ENCODE measurements at regions not wholly inside any gene's neighbourhood (a gene's known extent, or its start where the extent isn't known, plus 50 kb on each side); places are given as distances from the start of the nearest gene placed in this dataset.

DNA sequence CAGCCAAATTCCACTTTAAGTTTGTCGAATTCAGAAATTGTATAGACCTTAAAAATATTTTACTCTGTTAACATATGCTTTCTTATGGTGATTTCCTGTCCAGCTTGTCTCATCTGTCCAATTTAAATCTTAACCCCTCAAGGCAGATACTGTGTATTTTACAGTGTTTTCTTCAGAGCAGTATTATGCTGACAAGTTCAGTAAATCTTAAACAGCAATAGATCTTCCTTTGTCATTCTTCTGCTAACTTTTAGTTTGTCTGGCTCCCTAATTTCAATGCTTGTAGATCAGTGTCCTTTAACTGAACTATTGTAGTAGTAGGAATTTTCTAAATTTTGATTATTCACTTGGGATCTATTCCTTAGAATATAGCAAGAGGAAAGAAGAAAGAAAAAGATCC lies 52.8 kb upstream of the MEIS1 start:
- H3K27me3 Mint-ChIP-seq = no peaks in the 10 kb centered on the region
- H3K9me3 Mint-ChIP-seq = no peaks in the 10 kb centered on the region
- H3K27ac Mint-ChIP-seq = no peak overlapping the region
- no peaks in the 10 kb centered on the region for H3K4me1 Mint-ChIP-seq
- no peak overlapping the region for H3K4me3 Mint-ChIP-seq
- H3K36me3 Mint-ChIP-seq = no peaks in the 10 kb centered on the region

DNA sequence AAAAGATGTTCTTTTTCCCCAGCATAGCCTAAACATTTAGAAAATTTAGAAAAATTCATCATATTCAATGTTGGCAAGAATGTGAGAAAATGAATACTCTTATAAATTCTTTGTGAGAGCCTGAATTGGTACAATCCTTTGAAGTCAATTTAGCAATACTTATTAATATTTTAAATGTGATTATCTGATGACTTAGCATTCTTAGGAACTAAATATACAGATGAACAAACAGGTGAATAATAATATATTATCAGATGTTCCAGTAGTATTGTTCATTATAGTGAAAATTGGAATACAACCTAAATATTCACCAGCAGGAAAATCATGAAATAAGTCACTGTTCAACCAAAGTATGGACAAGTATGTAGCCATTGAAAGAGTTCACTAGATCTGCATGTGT lies 55.5 kb upstream of the MEIS1 start:
- H3K9me3 Mint-ChIP-seq = no peaks in the 10 kb centered on the region
- H3K27me3 Mint-ChIP-seq = no peaks in the 10 kb centered on the region
- no peaks in the 10 kb centered on the region for H3K36me3 Mint-ChIP-seq
- no peak overlapping the region for H3K4me3 Mint-ChIP-seq
- H3K27ac Mint-ChIP-seq = no peak overlapping the region
- H3K4me1 Mint-ChIP-seq = no peaks in the 10 kb centered on the region

- H3K27me3 Mint-ChIP-seq = no peaks in the 10 kb centered on the region
- H3K36me3 Mint-ChIP-seq = no peaks in the 10 kb centered on the region
- H3K9me3 Mint-ChIP-seq = no peaks in the 10 kb centered on the region
- H3K4me1 Mint-ChIP-seq = no peaks in the 10 kb centered on the region
- no peak overlapping the region for H3K4me3 Mint-ChIP-seq
- H3K27ac Mint-ChIP-seq = no peak overlapping the region
Measured at GRCh38 chr2:66377832-66378231, 57.1 kb upstream of the MEIS1 start.

GRCh38 chr2:66370824-66371223 lies 64.1 kb upstream of the MEIS1 start:
- H3K36me3 Mint-ChIP-seq = no peaks in the 10 kb centered on the region
- no peak overlapping the region for H3K27ac Mint-ChIP-seq
- H3K4me1 Mint-ChIP-seq = no peaks in the 10 kb centered on the region
- no peak overlapping the region for H3K4me3 Mint-ChIP-seq
- no peaks in the 10 kb centered on the region for H3K27me3 Mint-ChIP-seq
- peaks cover 8% of the 10 kb centered on the region for H3K9me3 Mint-ChIP-seq

DNA sequence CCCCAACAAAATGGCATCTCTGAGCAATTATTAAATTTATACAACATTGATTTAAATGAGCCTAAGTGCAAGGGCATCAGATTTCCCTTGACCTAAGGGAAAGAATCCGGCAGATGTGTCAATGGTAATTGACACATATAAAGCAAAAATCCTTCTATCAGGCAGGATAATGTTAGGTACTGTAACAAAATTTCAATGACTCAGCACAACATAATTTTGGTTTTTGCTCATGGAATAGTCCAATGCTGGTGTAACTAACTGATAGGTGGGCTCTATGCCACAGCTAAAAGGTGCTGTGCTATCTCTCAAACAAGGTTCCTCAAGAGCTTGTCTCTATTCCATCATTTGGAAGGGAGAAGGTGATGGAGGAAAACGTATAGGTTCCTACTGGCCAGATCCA lies 68.3 kb upstream of the MEIS1 start:
- Mint-ChIP-seq H3K27ac (no peak overlapping the region), H3K27me3 (no peaks in the 10 kb centered on the region), H3K4me3 (no peak overlapping the region), H3K36me3 (no peaks in the 10 kb centered on the region), H3K9me3 (peaks cover 8% of the 10 kb centered on the region), H3K4me1 (no peaks in the 10 kb centered on the region)

GRCh38 chr2:66364495-66365333 lies 70.2 kb upstream of the MEIS1 start:
- no peaks in the 10 kb centered on the region for H3K4me1 Mint-ChIP-seq
- H3K4me3 Mint-ChIP-seq = no peak overlapping the region
- no peaks in the 10 kb centered on the region for H3K27me3 Mint-ChIP-seq
- H3K36me3 Mint-ChIP-seq = no peaks in the 10 kb centered on the region
- no peaks in the 10 kb centered on the region for H3K9me3 Mint-ChIP-seq
- no peak overlapping the region for H3K27ac Mint-ChIP-seq

- Mint-ChIP-seq H3K27me3 (no peaks in the 10 kb centered on the region), H3K36me3 (no peaks in the 10 kb centered on the region), H3K9me3 (no peaks in the 10 kb centered on the region), H3K4me3 (no peak overlapping the region), H3K4me1 (no peaks in the 10 kb centered on the region), H3K27ac (no peak overlapping the region)
Measured at GRCh38 chr2:66362701-66363100, 72.2 kb upstream of the MEIS1 start.

DNA sequence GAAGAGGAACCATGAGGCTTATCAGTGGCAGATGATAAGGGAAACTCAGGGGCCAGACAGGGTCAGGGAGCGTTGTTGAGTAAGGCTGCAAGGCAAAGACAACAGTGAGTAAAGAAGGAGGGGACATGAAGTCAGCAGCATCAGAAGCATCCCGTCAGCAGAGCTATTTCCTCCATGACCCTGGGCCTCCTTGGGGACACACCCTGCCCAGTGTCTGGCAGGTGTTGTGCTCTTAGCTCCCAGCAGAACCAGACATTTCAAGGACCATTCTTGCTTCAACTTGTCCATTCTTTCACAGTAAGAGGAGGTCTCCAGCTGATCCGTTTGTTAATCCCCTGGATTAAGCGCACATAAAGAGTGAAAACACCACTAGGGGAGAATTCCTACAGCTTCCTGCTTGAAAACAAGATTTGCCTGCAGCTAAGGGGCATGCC lies 88.7 kb upstream of the MEIS1 start:
- no peaks in the 10 kb centered on the region for H3K4me1 Mint-ChIP-seq
- H3K27me3 Mint-ChIP-seq = no peaks in the 10 kb centered on the region
- H3K27ac Mint-ChIP-seq = no peak overlapping the region
- no peaks in the 10 kb centered on the region for H3K36me3 Mint-ChIP-seq
- peaks cover under 1% of the 10 kb centered on the region for H3K9me3 Mint-ChIP-seq
- H3K4me3 Mint-ChIP-seq = no peak overlapping the region

GRCh38 chr2:66344087-66344663 lies 90.8 kb upstream of the MEIS1 start:
- Mint-ChIP-seq H3K27ac (no peak overlapping the region), H3K4me3 (no peak overlapping the region), H3K9me3 (no peaks in the 10 kb centered on the region), H3K4me1 (no peaks in the 10 kb centered on the region), H3K27me3 (no peaks in the 10 kb centered on the region), H3K36me3 (no peaks in the 10 kb centered on the region)

DNA sequence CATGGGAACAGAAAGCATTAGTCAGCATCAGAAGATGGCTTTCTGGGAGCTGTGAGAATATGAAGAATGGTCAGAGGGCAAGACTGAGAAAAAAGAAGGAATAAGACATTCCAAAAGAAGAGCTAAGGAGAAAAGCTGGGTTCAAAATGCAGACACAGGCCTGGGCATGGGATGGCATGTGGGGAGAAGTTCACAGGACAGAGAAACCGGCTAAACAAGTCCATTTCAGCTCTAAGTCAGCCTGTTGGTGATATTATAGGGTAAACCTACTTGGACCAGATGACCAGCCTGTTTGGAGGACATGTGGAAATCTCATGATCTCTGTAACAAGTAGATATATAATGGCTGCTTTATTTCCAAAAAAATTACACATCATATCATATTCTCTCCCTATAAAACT lies 91.7 kb upstream of the MEIS1 start:
- H3K4me1 Mint-ChIP-seq = no peaks in the 10 kb centered on the region
- no peaks in the 10 kb centered on the region for H3K36me3 Mint-ChIP-seq
- H3K9me3 Mint-ChIP-seq = no peaks in the 10 kb centered on the region
- no peaks in the 10 kb centered on the region for H3K27me3 Mint-ChIP-seq
- H3K4me3 Mint-ChIP-seq = no peak overlapping the region
- no peak overlapping the region for H3K27ac Mint-ChIP-seq

GRCh38 chr2:66340521-66340920 lies 94.4 kb upstream of the MEIS1 start:
- Mint-ChIP-seq H3K9me3 (no peaks in the 10 kb centered on the region), H3K27ac (no peak overlapping the region), H3K4me1 (no peaks in the 10 kb centered on the region), H3K36me3 (no peaks in the 10 kb centered on the region), H3K4me3 (no peak overlapping the region), H3K27me3 (no peaks in the 10 kb centered on the region)

GRCh38 chr2:66334237-66335029 lies 100.5 kb upstream of the MEIS1 start:
- Mint-ChIP-seq H3K9me3 (no peaks in the 10 kb centered on the region), H3K27me3 (no peaks in the 10 kb centered on the region), H3K4me3 (no peak overlapping the region), H3K4me1 (no peaks in the 10 kb centered on the region), H3K27ac (no peak overlapping the region), H3K36me3 (no peaks in the 10 kb centered on the region)

DNA sequence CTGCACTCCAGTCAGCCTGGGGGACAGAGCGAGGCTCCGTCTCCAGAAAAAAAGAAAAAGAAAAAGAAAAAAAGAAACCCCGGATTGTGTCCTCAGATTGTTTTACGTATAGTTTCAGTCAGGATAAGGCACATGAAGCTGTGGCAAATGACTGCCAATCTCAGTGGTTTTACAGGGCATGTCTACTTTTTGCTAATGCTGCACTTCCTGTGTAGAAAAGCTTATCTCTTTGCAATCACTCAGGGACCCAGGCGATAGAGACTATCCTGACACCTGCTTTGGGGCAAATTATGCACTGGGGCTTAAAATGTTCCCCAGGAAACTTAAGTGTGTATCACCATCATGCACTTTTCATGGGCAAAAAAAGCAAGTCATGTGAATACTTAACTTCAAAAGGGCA lies 103.7 kb upstream of the MEIS1 start:
- Mint-ChIP-seq H3K9me3 (no peaks in the 10 kb centered on the region), H3K36me3 (no peaks in the 10 kb centered on the region), H3K4me3 (no peak overlapping the region), H3K27me3 (no peaks in the 10 kb centered on the region), H3K27ac (no peak overlapping the region), H3K4me1 (no peaks in the 10 kb centered on the region)

GRCh38 chr2:66329081-66329605 lies 105.8 kb upstream of the MEIS1 start:
- Mint-ChIP-seq H3K27ac (no peak overlapping the region), H3K4me1 (no peaks in the 10 kb centered on the region), H3K4me3 (no peak overlapping the region), H3K36me3 (no peaks in the 10 kb centered on the region), H3K9me3 (no peaks in the 10 kb centered on the region), H3K27me3 (no peaks in the 10 kb centered on the region)

- H3K27me3 Mint-ChIP-seq = no peaks in the 10 kb centered on the region
- H3K4me1 Mint-ChIP-seq = no peaks in the 10 kb centered on the region
- no peak overlapping the region for H3K4me3 Mint-ChIP-seq
- no peaks in the 10 kb centered on the region for H3K36me3 Mint-ChIP-seq
- no peaks in the 10 kb centered on the region for H3K9me3 Mint-ChIP-seq
- no peak overlapping the region for H3K27ac Mint-ChIP-seq
Measured at GRCh38 chr2:66327066-66327740, 107.7 kb upstream of the MEIS1 start.
